ENCODE measurements at regions not wholly inside any gene's neighbourhood (a gene's known extent, or its start where the extent isn't known, plus 50 kb on each side); places are given as distances from the start of the nearest gene placed in this dataset.

DNA sequence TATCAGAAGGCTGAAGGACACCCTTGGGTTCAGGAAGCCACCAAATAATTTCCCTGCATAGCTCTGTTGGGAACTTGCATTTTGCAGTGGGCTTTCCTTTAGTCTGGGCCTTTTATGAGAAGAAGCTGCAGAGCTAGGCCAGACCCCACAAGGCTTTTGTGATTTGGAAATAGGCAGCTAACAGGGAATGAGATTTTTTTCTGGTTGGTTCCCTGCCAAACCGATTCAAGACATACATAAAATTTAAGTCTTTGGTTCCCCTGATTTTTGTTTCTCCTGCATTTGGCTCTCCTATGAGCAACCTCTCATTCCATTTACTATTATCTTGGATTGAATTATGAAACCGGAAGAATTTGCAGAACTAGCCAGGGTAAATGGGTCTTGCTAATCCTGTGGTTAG, 81.5 kb upstream of the PTCH1 start:
- peak overlapping the region in 1 of 2 donors; percentile 17 for H3K9ac ChIP-seq (ENCODE audit: insufficient read depth in 1 of 2, low read length in 2 of 2)
- TF ChIP-seq, protein P1, sequence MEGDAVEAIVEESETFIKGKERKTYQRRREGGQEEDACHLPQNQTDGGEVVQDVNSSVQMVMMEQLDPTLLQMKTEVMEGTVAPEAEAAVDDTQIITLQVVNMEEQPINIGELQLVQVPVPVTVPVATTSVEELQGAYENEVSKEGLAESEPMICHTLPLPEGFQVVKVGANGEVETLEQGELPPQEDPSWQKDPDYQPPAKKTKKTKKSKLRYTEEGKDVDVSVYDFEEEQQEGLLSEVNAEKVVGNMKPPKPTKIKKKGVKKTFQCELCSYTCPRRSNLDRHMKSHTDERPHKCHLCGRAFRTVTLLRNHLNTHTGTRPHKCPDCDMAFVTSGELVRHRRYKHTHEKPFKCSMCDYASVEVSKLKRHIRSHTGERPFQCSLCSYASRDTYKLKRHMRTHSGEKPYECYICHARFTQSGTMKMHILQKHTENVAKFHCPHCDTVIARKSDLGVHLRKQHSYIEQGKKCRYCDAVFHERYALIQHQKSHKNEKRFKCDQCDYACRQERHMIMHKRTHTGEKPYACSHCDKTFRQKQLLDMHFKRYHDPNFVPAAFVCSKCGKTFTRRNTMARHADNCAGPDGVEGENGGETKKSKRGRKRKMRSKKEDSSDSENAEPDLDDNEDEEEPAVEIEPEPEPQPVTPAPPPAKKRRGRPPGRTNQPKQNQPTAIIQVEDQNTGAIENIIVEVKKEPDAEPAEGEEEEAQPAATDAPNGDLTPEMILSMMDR (IDR thresholded peaks at IDR 0.05; ENCODE audit: control extremely low read depth, extremely low read depth), result no peak
- DNase-seq, result peak in 2 of 3 donors; percentile 74 to 88
- peaks cover 0 to 11% (median 0%) of the 10 kb centered on the region in 5 donors for H3K4me1 ChIP-seq (ENCODE audit: control insufficient read depth in 5 of 5, insufficient read depth in 5 of 5, low read length in 5 of 5)
- 74 to 78% methylated on average over 2 of the region's 2 CpGs for WGBS, 2 donors
- H3K9me3 ChIP-seq (ENCODE audit: control insufficient read depth in 4 of 4, insufficient read depth in 3 of 4, low read length in 3 of 4), result peaks cover 0 to 2% (median 0%) of the 10 kb centered on the region in 4 donors
- H3K27ac ChIP-seq (ENCODE audit: low read depth in 1 of 2, low read length in 1 of 2), result no peak overlapping the region
- H3K4me3 ChIP-seq, result no peak overlapping the region
- no peak for ATAC-seq (ENCODE audit: insufficient read depth, low FRiP score)
- no peaks in the 10 kb centered on the region for H3K36me3 ChIP-seq (ENCODE audit: control insufficient read depth in 4 of 4, insufficient read depth in 4 of 4, low read length in 4 of 4)
- H3K27me3 ChIP-seq (ENCODE audit: control insufficient read depth in 3 of 3, insufficient read depth in 3 of 3, low read length in 2 of 3), result no peaks in the 10 kb centered on the region

DNA sequence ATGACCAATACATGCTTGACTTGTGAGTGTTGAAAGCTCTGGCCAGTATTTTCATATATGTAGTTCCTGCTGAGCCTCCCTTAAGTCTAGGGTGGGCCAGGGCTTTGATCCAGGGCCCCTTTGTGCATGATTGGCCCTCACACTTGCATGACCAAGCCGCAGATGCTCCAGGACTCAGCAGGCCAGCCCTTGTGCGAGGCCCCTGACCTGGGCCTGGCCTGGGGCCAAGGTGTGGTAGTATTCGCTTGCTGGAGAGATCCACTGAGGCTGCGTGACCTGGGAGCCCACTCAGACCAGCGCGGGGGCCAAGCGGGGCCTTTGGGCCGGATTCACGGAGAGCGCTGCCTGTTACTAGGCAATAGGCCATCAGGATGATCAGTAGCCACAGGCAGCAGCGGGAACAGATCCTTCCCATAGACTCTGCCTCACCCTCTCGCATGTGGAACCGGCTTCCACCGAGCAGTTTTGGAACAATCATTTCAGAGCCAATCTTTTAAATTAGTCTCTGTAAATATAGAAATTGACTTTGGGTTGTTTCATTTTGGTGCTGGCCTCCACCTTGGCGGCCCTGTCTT, 79.0 kb upstream of the PTCH1 start:
- TF ChIP-seq, protein P1 (IDR thresholded peaks at IDR 0.05; ENCODE audit: control extremely low read depth, extremely low read depth), result no peak
- no peaks in the 10 kb centered on the region for H3K27me3 ChIP-seq (ENCODE audit: control insufficient read depth in 3 of 3, insufficient read depth in 3 of 3, low read length in 2 of 3)
- no peak overlapping the region for H3K27ac ChIP-seq (ENCODE audit: low read depth in 1 of 2, low read length in 1 of 2)
- H3K9ac ChIP-seq (ENCODE audit: insufficient read depth in 1 of 2, low read length in 2 of 2), result no peak overlapping the region
- no peak overlapping the region for H3K4me3 ChIP-seq
- DNase-seq, result no peak
- WGBS, 2 donors, result 93 to 96% methylated on average over 15 of the region's 15 CpGs
- H3K9me3 ChIP-seq (ENCODE audit: control insufficient read depth in 4 of 4, insufficient read depth in 3 of 4, low read length in 3 of 4), result no peaks in the 10 kb centered on the region
- ATAC-seq (ENCODE audit: insufficient read depth, low FRiP score), result no peak
- peaks cover 0 to 11% (median 0%) of the 10 kb centered on the region in 5 donors for H3K4me1 ChIP-seq (ENCODE audit: control insufficient read depth in 5 of 5, insufficient read depth in 5 of 5, low read length in 5 of 5)
- H3K36me3 ChIP-seq (ENCODE audit: control insufficient read depth in 4 of 4, insufficient read depth in 4 of 4, low read length in 4 of 4), result no peaks in the 10 kb centered on the region

DNA sequence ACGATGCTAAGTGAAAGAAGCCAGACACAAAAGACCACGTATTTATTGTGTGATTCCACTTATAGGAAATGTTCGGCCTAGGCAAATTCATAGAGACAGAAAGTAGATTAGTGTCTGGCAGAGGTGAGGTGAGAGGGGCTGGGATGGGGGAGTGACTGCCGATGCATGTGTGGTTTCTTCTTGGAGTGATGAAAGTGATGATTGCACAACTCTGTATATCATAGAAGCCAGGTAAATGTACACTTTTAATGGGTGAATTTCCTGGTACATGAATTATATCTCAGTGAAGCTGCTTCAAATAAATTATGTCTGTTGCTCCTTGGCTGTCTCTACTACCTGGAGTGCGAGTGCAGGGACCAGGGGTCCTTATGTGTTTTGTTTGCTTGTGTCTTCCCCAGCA, 76.2 kb upstream of the PTCH1 start:
- no peaks in the 10 kb centered on the region for H3K27me3 ChIP-seq (ENCODE audit: control insufficient read depth in 3 of 3, insufficient read depth in 3 of 3, low read length in 2 of 3)
- H3K4me3 ChIP-seq, result no peak overlapping the region
- no peaks in the 10 kb centered on the region for H3K9me3 ChIP-seq (ENCODE audit: control insufficient read depth in 4 of 4, insufficient read depth in 3 of 4, low read length in 3 of 4)
- H3K36me3 ChIP-seq (ENCODE audit: control insufficient read depth in 4 of 4, insufficient read depth in 4 of 4, low read length in 4 of 4), result no peaks in the 10 kb centered on the region
- WGBS, 2 donors, result 86 to 89% methylated on average over 5 of the region's 5 CpGs
- H3K4me1 ChIP-seq (ENCODE audit: control insufficient read depth in 5 of 5, insufficient read depth in 5 of 5, low read length in 5 of 5), result peaks cover 0 to 13% (median 0%) of the 10 kb centered on the region in 5 donors
- no peak for ATAC-seq (ENCODE audit: insufficient read depth, low FRiP score)
- DNase-seq, result no peak
- TF ChIP-seq, protein P1 (IDR thresholded peaks at IDR 0.05; ENCODE audit: control extremely low read depth, extremely low read depth), result no peak
- no peak overlapping the region for H3K27ac ChIP-seq (ENCODE audit: low read depth in 1 of 2, low read length in 1 of 2)
- H3K9ac ChIP-seq (ENCODE audit: insufficient read depth in 1 of 2, low read length in 2 of 2), result no peak overlapping the region
